Adrenal gland (tissue), 9 donors: ENCODE measurements at regions not wholly inside any gene's neighbourhood (a gene's known extent, or its start where the extent isn't known, plus 50 kb on each side); places are given as distances from the start of the nearest gene placed in this dataset.

ENCODE experiments used
- DNase-seq, 7 donors: peaks; one replicate each; pipeline ENCODE4 v3.0.0-alpha.2; 2019 to 2020
- H3K27ac ChIP-seq, 5 donors: fragments of 200-600 bp; sonication (generic) in 4 of 5; 1 replicate in 3 of 5; 2 replicates in 2 of 5; pipeline versions ENCODE4 v1.5.1 to v1.8.0; 2016 to 2020; ENCODE audit warnings: mild to moderate bottlenecking in 1 of 5
- H3K27me3 ChIP-seq: fragments of 200-600 bp; 2 replicates; pipeline ENCODE4 v1.8.0; 2021
- H3K36me3 ChIP-seq, 2 donors: fragments of 200-600 bp; replicated peaks in 1 of 2; 1 replicate in 1 of 2; 2 replicates in 1 of 2; pipeline versions ENCODE4 v1.5.1 to v1.8.0; 2018 to 2022
- H3K4me1 ChIP-seq, 2 donors: fragments of 200-600 bp; replicated peaks in 1 of 2; 1 replicate in 1 of 2; 2 replicates in 1 of 2; pipeline versions ENCODE4 v1.5.1 to v1.8.0; 2018 to 2021
- H3K4me3 ChIP-seq, 4 donors: fragments of 200-600 bp; sonication (generic) in 3 of 4; one replicate each; pipeline ENCODE4 v1.5.1; 2016 to 2018
- H3K9me3 ChIP-seq, 3 donors: fragments of 200-600 bp; sonication (generic) in 1 of 3; replicated peaks in 1 of 3; 1 replicate in 2 of 3; 2 replicates in 1 of 3; pipeline versions ENCODE4 v1.5.1 to v1.8.0; 2016 to 2021
- POLR2A ChIP-seq, 2 donors: fragments of 450-650 bp; IDR thresholded peaks; one replicate each; pipeline ENCODE4 v1.6.1; 2017; ENCODE audit warnings: antibody characterized with exemption in 2 of 2, mild to moderate bottlenecking in 2 of 2, moderate library complexity in 1 of 2
- WGBS, 4 donors: extraction: QIAGEN DNeasy Blood & Tissue Kit in 2 of 4; methylation state at CpG; one replicate each; pipeline versions ENCODE4 v1.1.5 to v1.1.7; 2013 to 2017; 5-methylcytosine and 5-hydroxymethylcytosine counted together
- intact Hi-C, 2 donors: fragments of 100-400 bp; cut with DNase I; formaldehyde crosslinking; loops; one replicate each; pipeline versions ENCODE4 v1.14.1 to v1.15.0; 2022 to 2023
- TF ChIP-seq, protein P1 (sequence below), 6 experiments: fragments of 450-650 bp in 4 of 6; fragments of 200-600 bp in 2 of 6; sonication (generic) in 1 of 6; IDR thresholded peaks; 1 replicate in 5 of 6; 2 replicates in 1 of 6; pipeline versions ENCODE4 v1.5.1 to v1.8.0; 2016 to 2021; ENCODE audit warnings: antibody characterized with exemption in 6 of 6, mild to moderate bottlenecking in 2 of 6, moderate library complexity in 1 of 6
- donor health status: healthy with polysubstance abuse.
- donor health status: Bipolar disorder and iron deficiency.
- donor health status: DM: yes; HTN: yes; CAD: no.
- donor health status: DM: no; HTN: no; CAD: no.
- donor health status: DM: no; HTN: no; CAD: no.

- no peaks in the 10 kb centered on the region for H3K4me1 ChIP-seq
- no peaks in the 10 kb centered on the region for H3K27me3 ChIP-seq
- H3K9me3 ChIP-seq, result no peaks in the 10 kb centered on the region
- no peak for TF ChIP-seq POLR2A (IDR thresholded peaks at IDR 0.05)
- TF ChIP-seq, protein P1, sequence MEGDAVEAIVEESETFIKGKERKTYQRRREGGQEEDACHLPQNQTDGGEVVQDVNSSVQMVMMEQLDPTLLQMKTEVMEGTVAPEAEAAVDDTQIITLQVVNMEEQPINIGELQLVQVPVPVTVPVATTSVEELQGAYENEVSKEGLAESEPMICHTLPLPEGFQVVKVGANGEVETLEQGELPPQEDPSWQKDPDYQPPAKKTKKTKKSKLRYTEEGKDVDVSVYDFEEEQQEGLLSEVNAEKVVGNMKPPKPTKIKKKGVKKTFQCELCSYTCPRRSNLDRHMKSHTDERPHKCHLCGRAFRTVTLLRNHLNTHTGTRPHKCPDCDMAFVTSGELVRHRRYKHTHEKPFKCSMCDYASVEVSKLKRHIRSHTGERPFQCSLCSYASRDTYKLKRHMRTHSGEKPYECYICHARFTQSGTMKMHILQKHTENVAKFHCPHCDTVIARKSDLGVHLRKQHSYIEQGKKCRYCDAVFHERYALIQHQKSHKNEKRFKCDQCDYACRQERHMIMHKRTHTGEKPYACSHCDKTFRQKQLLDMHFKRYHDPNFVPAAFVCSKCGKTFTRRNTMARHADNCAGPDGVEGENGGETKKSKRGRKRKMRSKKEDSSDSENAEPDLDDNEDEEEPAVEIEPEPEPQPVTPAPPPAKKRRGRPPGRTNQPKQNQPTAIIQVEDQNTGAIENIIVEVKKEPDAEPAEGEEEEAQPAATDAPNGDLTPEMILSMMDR (IDR thresholded peaks at IDR 0.05), result no peak
- H3K36me3 ChIP-seq, result no peaks in the 10 kb centered on the region
- intact Hi-C loops, result no loop called here
- no peak overlapping the region for H3K27ac ChIP-seq
- no peak overlapping the region for H3K4me3 ChIP-seq
- no peak for DNase-seq
- WGBS, 4 donors, result 64 to 80% (median 73%) methylated on average over 3 to 6 of the region's 6 CpGs
Measured at GRCh38 chr3:40989141-40990061, 209.9 kb upstream of the CTNNB1 start.

DNA sequence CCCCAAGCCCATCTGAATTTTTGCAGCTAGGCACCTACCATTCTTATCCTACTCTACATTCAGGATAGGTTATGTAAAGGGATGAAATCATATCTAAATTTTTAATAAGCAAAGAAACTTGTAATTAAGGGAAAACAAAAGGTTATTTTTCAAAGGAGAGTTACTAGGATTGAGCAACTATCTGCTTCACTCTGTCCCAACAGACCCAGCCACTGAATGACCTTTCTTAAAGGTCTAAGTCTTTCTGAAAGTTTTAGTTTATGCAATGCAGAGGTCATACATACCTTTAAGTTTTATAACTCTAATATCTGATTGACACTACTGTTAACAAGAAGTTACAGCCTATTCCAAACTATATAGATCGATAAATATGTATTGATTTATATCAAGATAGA is 209.2 kb upstream of the CTNNB1 start:
- no peaks in the 10 kb centered on the region for H3K36me3 ChIP-seq
- H3K4me1 ChIP-seq, result no peaks in the 10 kb centered on the region
- DNase-seq, result no peak
- 85 to 98% (median 94%) methylated on average over 1 of the region's 1 CpG for WGBS, 4 donors
- no peak for TF ChIP-seq POLR2A (IDR thresholded peaks at IDR 0.05)
- TF ChIP-seq, protein P1 (IDR thresholded peaks at IDR 0.05), result no peak
- intact Hi-C loops, result no loop called here
- H3K27me3 ChIP-seq, result no peaks in the 10 kb centered on the region
- no peak overlapping the region for H3K27ac ChIP-seq
- no peak overlapping the region for H3K4me3 ChIP-seq
- no peaks in the 10 kb centered on the region for H3K9me3 ChIP-seq

- no peak for TF ChIP-seq POLR2A (IDR thresholded peaks at IDR 0.05)
- TF ChIP-seq, protein P1 (IDR thresholded peaks at IDR 0.05), result no peak
- Histone ChIP-seq H3K4me1 (no peaks in the 10 kb centered on the region), H3K36me3 (no peaks in the 10 kb centered on the region), H3K27ac (no peak overlapping the region), H3K27me3 (no peaks in the 10 kb centered on the region), H3K4me3 (no peak overlapping the region), H3K9me3 (no peaks in the 10 kb centered on the region)
- intact Hi-C loops, result no loop called here
- DNase-seq, result no peak
Measured at GRCh38 chr3:40992023-40992422, 207.3 kb upstream of the CTNNB1 start.

DNA sequence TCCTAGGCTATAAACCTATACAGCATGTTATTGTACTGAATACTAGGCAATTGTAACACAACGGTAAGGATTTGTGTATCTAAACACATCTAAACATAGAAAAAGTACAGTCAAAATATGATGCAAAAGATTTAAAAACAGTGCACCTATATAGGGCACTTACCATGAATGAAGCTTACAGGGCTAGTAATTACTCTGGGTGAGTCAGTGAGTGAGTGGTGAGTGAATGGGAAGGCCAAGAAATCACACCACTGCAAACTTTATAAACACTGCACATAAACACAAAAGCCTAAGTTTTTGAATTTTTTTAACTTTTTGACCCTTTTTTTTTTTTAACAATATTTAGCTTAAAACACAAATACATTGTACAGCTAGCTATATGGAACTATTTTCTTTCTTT is 204.7 kb upstream of the CTNNB1 start:
- H3K4me3 ChIP-seq, result no peak overlapping the region
- H3K36me3 ChIP-seq, result no peaks in the 10 kb centered on the region
- no peaks in the 10 kb centered on the region for H3K27me3 ChIP-seq
- 86 to 100% (median 89%) methylated on average over 1 of the region's 1 CpG for WGBS, 4 donors
- H3K9me3 ChIP-seq, result no peaks in the 10 kb centered on the region
- no peaks in the 10 kb centered on the region for H3K4me1 ChIP-seq
- intact Hi-C loops, result no loop called here
- TF ChIP-seq, protein P1 (IDR thresholded peaks at IDR 0.05), result no peak
- TF ChIP-seq POLR2A (IDR thresholded peaks at IDR 0.05), result no peak
- H3K27ac ChIP-seq, result no peak overlapping the region
- DNase-seq, result no peak
